OCI-LY3 (cell line): ENCODE measurements at regions not wholly inside any gene's neighbourhood (a gene's known extent, or its start where the extent isn't known, plus 50 kb on each side); places are given as distances from the start of the nearest gene placed in this dataset.

Experiments used
- H2AFZ ChIP-seq: fragments of 200-600, 300-600 bp; shearing (Covaris generic); 2 replicates; pipeline ENCODE4 v1.6.0; 2014; ENCODE audit warnings: antibody characterized with exemption, low read depth, low read length
- H3K27ac ChIP-seq: fragments of 200-600, 300-600 bp; sonication (generic); 2 replicates; pipeline ENCODE4 v1.5.1; 2014; ENCODE audit warnings: mild to moderate bottlenecking, low read length, moderate library complexity, mixed read lengths
- H3K27me3 ChIP-seq: fragments of 200-600, 300-600 bp; sonication (generic); 2 replicates; pipeline ENCODE4 v1.6.1; 2014; ENCODE audit warnings: low read depth, low read length, mixed read lengths
- H3K36me3 ChIP-seq: fragments of 200-600, 300-600 bp; sonication (generic); replicated peaks from 2 replicates; pipeline ENCODE3; 2014; ENCODE audit warnings: low read depth, low read length, mixed read lengths
- H3K4me1 ChIP-seq: fragments of 300-600, 200-600 bp; sonication (generic); 2 replicates; pipeline ENCODE4 v1.6.1; 2014; ENCODE audit warnings: low read length, mixed read lengths
- H3K4me2 ChIP-seq: fragments of 200-600, 300-600 bp; sonication (generic); 2 replicates; pipeline ENCODE4 v1.6.1; 2014; ENCODE audit warnings: low read length, mixed read lengths
- H3K4me3 ChIP-seq: fragments of 300-600, 200-600 bp; sonication (generic); 2 replicates; pipeline ENCODE4 v1.5.1; 2014; ENCODE audit warnings: antibody characterized with exemption, mild to moderate bottlenecking, low read length, moderate library complexity
- H3K79me2 ChIP-seq: fragments of 300-600, 200-600 bp; shearing (Covaris generic); 2 replicates; pipeline ENCODE4 v1.6.1; 2014; ENCODE audit warnings: mild to moderate bottlenecking, low read length, mixed read lengths
- H3K9ac ChIP-seq: fragments of 300-600, 200-600 bp; shearing (Covaris generic); 2 replicates; pipeline ENCODE4 v1.6.0; 2014; ENCODE audit warnings: mild to moderate bottlenecking, low read length, moderate library complexity
- H3K9me3 ChIP-seq: fragments of 200-600, 300-600 bp; shearing (Covaris generic); 2 replicates; pipeline ENCODE4 v1.6.1; 2014; ENCODE audit warnings: low read length, mixed read lengths; ENCODE audit not compliant: insufficient read depth
- H4K20me1 ChIP-seq: fragments of 200-600, 300-600 bp; sonication (generic); 2 replicates; pipeline ENCODE4 v1.6.1; 2016; ENCODE audit warnings: low read length, mixed read lengths; ENCODE audit not compliant: insufficient read depth
- CTCF ChIP-seq: fragments of 200-600, 300-600 bp; sonication (generic); IDR thresholded peaks from 2 replicates; pipeline ENCODE4 v1.5.1; 2014; ENCODE audit warnings: antibody characterized with exemption, low read length, low read depth
- EZH2phosphoT487 ChIP-seq: fragments of 200-600 bp; shearing (Covaris generic); IDR thresholded peaks from 2 replicates; pipeline ENCODE4 v1.6.1; 2018; ENCODE audit warnings: antibody characterized with exemption, mixed run types, low read depth

GRCh38 chr5:110224050-110224449 is 502.4 kb downstream of the TMEM232 start:
- Histone ChIP-seq H3K27me3 (no peaks in the 10 kb centered on the region), H3K4me1 (no peaks in the 10 kb centered on the region), H3K4me2 (no peak overlapping the region), H3K27ac (no peak overlapping the region), H2AFZ (no peak overlapping the region), H3K9me3 (no peaks in the 10 kb centered on the region), H3K79me2 (no peaks in the 10 kb centered on the region), H3K36me3 (no peaks in the 10 kb centered on the region), H3K9ac (no peak overlapping the region), H3K4me3 (no peak overlapping the region), H4K20me1 (no peaks in the 10 kb centered on the region)
- TF ChIP-seq EZH2phosphoT487 (no peak), CTCF (no peak)

- H3K36me3 ChIP-seq = no peaks in the 10 kb centered on the region
- no peak overlapping the region for H3K27ac ChIP-seq
- H3K27me3 ChIP-seq = no peaks in the 10 kb centered on the region
- H3K9me3 ChIP-seq = no peaks in the 10 kb centered on the region
- H3K9ac ChIP-seq = no peak overlapping the region
- no peak for TF ChIP-seq EZH2phosphoT487
- TF ChIP-seq CTCF = no peak
- H3K4me2 ChIP-seq = no peak overlapping the region
- no peak overlapping the region for H3K4me3 ChIP-seq
- no peaks in the 10 kb centered on the region for H3K79me2 ChIP-seq
- H4K20me1 ChIP-seq = no peaks in the 10 kb centered on the region
- no peaks in the 10 kb centered on the region for H3K4me1 ChIP-seq
- H2AFZ ChIP-seq = no peak overlapping the region
These were observed 500.5 kb downstream of the TMEM232 start for GRCh38 chr5:110225949-110226348.

DNA sequence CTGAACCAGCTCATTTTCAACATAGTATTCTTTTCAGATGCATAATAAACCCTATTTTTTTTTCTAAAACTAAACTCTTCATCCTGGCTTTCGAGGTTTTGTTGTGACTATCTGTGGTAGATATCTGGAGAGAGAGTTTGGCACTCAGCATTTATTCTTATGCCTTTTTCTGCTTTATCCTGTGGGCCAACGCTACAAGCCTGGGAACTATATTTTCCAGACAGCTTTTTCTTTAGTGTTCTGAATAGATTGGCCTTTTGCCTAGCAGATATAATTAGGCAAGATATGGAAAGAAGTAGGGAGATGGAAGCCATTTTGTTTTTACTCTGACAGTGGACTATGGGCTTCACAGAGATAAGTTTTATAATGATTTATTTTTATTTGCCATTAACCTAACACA is 486.7 kb downstream of the TMEM232 start:
- Histone ChIP-seq H3K79me2 (no peaks in the 10 kb centered on the region), H3K27ac (no peak overlapping the region), H3K4me3 (no peak overlapping the region), H3K9ac (no peak overlapping the region), H3K27me3 (no peaks in the 10 kb centered on the region), H4K20me1 (no peaks in the 10 kb centered on the region), H3K4me2 (no peak overlapping the region), H2AFZ (no peak overlapping the region; the same call in 1 of the 2 replicates), H3K4me1 (no peaks in the 10 kb centered on the region), H3K9me3 (no peaks in the 10 kb centered on the region), H3K36me3 (no peaks in the 10 kb centered on the region)
- TF ChIP-seq CTCF (no peak), EZH2phosphoT487 (no peak)

- Histone ChIP-seq H3K9ac (no peak overlapping the region), H4K20me1 (no peaks in the 10 kb centered on the region), H3K27me3 (no peaks in the 10 kb centered on the region), H3K4me3 (no peak overlapping the region), H3K27ac (no peak overlapping the region), H2AFZ (no peak overlapping the region), H3K4me1 (no peaks in the 10 kb centered on the region), H3K36me3 (no peaks in the 10 kb centered on the region), H3K79me2 (no peaks in the 10 kb centered on the region), H3K4me2 (no peak overlapping the region), H3K9me3 (no peaks in the 10 kb centered on the region)
- TF ChIP-seq EZH2phosphoT487 (no peak), CTCF (no peak)
These were observed 483.5 kb downstream of the TMEM232 start for GRCh38 chr5:110242950-110243349.
